GM23248 (cell line): ENCODE measurements at regions not wholly inside any gene's neighbourhood (a gene's known extent, or its start where the extent isn't known, plus 50 kb on each side); places are given as distances from the start of the nearest gene placed in this dataset.

Experiments used
- DNase-seq: peaks from one replicate; pipeline ENCODE4 v3.0.0-alpha.2; 2015
- H2AFZ ChIP-seq: fragments of 200-600 bp; sonication (generic); 2 replicates; pipeline ENCODE4 v1.6.1; 2016; ENCODE audit warnings: antibody characterized with exemption
- H3F3A ChIP-seq: fragments of 200-600 bp; sonication (generic); 2 replicates; pipeline ENCODE4 v1.6.1; 2016; ENCODE audit warnings: mild to moderate bottlenecking, antibody characterized with exemption, mixed run types; ENCODE audit not compliant: insufficient read depth
- H3K27ac ChIP-seq: fragments of 200-600 bp; sonication (generic); 2 replicates; pipeline ENCODE4 v1.5.1; 2016; ENCODE audit warnings: mild to moderate bottlenecking
- H3K27me3 ChIP-seq: fragments of 200-600 bp; sonication (generic); replicated peaks from 2 replicates; pipeline ENCODE4 v1.6.1; 2016; ENCODE audit warnings: mild to moderate bottlenecking; ENCODE audit not compliant: insufficient read depth
- H3K36me3 ChIP-seq: fragments of 200-600 bp; sonication (generic); 2 replicates; pipeline ENCODE4 v1.6.1; 2016; ENCODE audit warnings: low read depth, mild to moderate bottlenecking
- H3K4me1 ChIP-seq: fragments of 200-600 bp; sonication (generic); 2 replicates; pipeline ENCODE4 v1.6.1; 2016; ENCODE audit warnings: mild to moderate bottlenecking; ENCODE audit not compliant: insufficient read depth
- H3K4me2 ChIP-seq: fragments of 200-600 bp; sonication (generic); one replicate; pipeline ENCODE4 v1.6.1; 2016; ENCODE audit warnings: mild to moderate bottlenecking; ENCODE audit not compliant: unreplicated experiment
- H3K4me3 ChIP-seq: fragments of 200-600 bp; sonication (generic); 2 replicates; pipeline ENCODE4 v1.5.1; 2016; ENCODE audit warnings: mild to moderate bottlenecking
- H3K79me2 ChIP-seq: fragments of 200-600 bp; sonication (generic); 2 replicates; pipeline ENCODE4 v1.6.1; 2016; ENCODE audit warnings: mild to moderate bottlenecking; ENCODE audit not compliant: insufficient read depth
- H3K9ac ChIP-seq: fragments of 200-600 bp; sonication (generic); 2 replicates; pipeline ENCODE4 v1.6.1; 2016; ENCODE audit warnings: mild to moderate bottlenecking
- H3K9me2 ChIP-seq: fragments of 200-600 bp; sonication (generic); 2 replicates; pipeline ENCODE4 v1.6.1; 2016; ENCODE audit warnings: mixed run types, mild to moderate bottlenecking, moderate library complexity; ENCODE audit not compliant: insufficient read depth
- H3K9me3 ChIP-seq: fragments of 200-600 bp; sonication (generic); one replicate; pipeline ENCODE4 v1.6.1; 2017; ENCODE audit warnings: low read depth
- H4K20me1 ChIP-seq: fragments of 200-600 bp; sonication (generic); 2 replicates; pipeline ENCODE4 v1.6.0; 2016; ENCODE audit not compliant: insufficient read depth
- EZH2 ChIP-seq: fragments of 200-600 bp; sonication (generic); IDR thresholded peaks from 2 replicates; pipeline ENCODE4 v1.6.1; 2018; ENCODE audit warnings: antibody characterized with exemption, mild to moderate bottlenecking; ENCODE audit not compliant: insufficient read depth, poor library complexity, severe bottlenecking
- EZH2phosphoT487 ChIP-seq: fragments of 200-600 bp; sonication (generic); IDR thresholded peaks from 2 replicates; pipeline ENCODE4 v1.6.1; 2018; ENCODE audit warnings: antibody characterized with exemption, moderate library complexity, mild to moderate bottlenecking, low read depth; ENCODE audit not compliant: insufficient read depth
- WGBS, 2 experiments: methylation state at CpG; one replicate each; pipeline ENCODE4 v1.1.6; 2015 to 2017; ENCODE audit warnings: low lambda C conversion rate in 2 of 2, low coverage in 1 of 2; ENCODE audit errors: missing lambda C conversion rate in 2 of 2; 5-methylcytosine and 5-hydroxymethylcytosine counted together
- in situ Hi-C: fragments of 300-500 bp; cut with MboI; formaldehyde crosslinking; loops from 2 replicates; pipeline ENCODE4 v1.15.0; 2020

DNA sequence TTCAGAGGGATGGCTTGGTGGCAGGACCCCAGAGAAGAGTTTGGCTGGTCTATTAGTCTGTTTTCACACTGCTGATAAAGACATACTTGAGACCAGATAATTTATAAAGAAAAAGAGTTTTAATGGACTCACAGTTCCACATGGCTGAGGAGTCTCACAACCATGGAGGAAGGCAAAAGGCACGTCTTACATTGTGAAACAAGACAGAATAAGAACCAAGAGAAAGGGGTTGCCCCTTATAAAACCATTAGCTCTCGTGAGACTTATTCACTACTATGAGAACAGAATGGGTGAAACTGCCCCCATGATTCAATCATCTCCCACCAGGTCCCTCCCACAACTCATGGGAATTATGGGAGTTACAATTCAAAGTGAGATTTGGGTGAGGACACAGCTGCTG, 78.5 kb upstream of the SSTR1 start:
- no peaks in the 10 kb centered on the region for H3F3A ChIP-seq
- no peaks in the 10 kb centered on the region for H3K9me3 ChIP-seq
- H3K4me1 ChIP-seq = no peaks in the 10 kb centered on the region
- no peak overlapping the region for H3K9ac ChIP-seq
- H3K36me3 ChIP-seq = no peaks in the 10 kb centered on the region
- H3K27ac ChIP-seq = no peak overlapping the region
- TF ChIP-seq EZH2 = no peak
- TF ChIP-seq EZH2phosphoT487 = no peak
- no peak overlapping the region for H3K4me2 ChIP-seq
- H2AFZ ChIP-seq = no peak overlapping the region
- no peaks in the 10 kb centered on the region for H3K79me2 ChIP-seq
- no peak for DNase-seq
- H3K9me2 ChIP-seq = no peaks in the 10 kb centered on the region
- no peak overlapping the region for H3K4me3 ChIP-seq
- no peaks in the 10 kb centered on the region for H4K20me1 ChIP-seq
- in situ Hi-C loops = no loop called here
- no peaks in the 10 kb centered on the region for H3K27me3 ChIP-seq
- WGBS, 2 experiments = 44 to 70% methylated on average over 2 of the region's 2 CpGs

DNA sequence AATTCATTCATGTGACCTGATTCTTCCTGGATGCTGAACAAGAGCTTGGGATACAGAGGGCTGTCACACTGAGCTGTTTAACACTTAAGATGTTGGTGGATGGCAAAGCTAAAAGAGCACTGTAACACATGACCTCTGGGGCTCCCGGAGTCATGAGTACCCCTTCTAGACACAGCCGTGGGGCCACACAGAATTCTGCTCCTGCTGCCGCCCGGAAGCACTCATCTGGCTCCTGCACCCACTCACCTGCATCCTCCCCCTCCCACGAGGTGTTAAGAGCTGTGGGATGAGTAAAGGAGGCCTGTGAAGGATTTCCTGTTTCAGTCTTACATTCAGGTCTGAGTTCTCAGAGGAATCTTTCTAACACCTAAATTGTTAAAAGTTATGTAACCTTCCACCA, 78.0 kb upstream of the SSTR1 start:
- no peaks in the 10 kb centered on the region for H3K36me3 ChIP-seq

DNA sequence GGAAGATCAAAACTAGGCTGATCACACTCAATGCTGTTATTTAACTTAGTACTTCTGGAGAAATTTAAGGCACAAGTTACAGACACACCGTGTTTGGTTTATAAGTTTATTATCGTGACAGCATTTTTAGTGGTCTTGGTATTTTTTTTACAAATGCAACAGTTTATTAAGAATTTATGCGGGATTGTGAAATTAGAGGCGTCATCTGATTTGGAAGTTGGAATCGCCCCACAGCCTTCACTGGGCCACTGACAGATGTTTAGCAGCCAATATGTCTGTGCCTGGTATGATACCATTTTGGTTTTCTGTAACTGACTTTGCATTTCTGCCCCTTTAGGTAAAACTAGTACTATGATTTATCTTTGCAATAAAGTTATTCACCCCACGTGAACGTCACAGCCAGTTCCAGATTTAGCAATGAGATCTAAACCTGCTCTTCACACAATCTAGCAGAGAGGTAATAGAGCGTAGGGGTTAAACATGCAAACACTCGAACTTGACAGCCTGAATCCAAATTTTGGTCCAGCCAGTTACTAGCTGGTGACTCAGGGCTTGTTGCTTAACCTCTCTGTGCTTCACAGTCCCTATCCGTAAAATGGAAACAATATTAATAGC, 73.2 kb upstream of the SSTR1 start:
- no peak for TF ChIP-seq EZH2
- no peak for TF ChIP-seq EZH2phosphoT487
- Histone ChIP-seq H3K79me2 (no peaks in the 10 kb centered on the region), H3K4me2 (no peak overlapping the region), H3K9ac (no peak overlapping the region), H2AFZ (no peak overlapping the region), H3K9me2 (no peaks in the 10 kb centered on the region), H3K4me1 (peaks cover 23% of the 10 kb centered on the region), H3K4me3 (no peak overlapping the region), H4K20me1 (no peaks in the 10 kb centered on the region), H3K27me3 (no peaks in the 10 kb centered on the region), H3K9me3 (no peaks in the 10 kb centered on the region), H3K36me3 (no peaks in the 10 kb centered on the region), H3K27ac (no peak overlapping the region), H3F3A (peaks cover 9% of the 10 kb centered on the region; the same call in 1 of the 2 replicates)
- 61 to 63% methylated on average over 10 of the region's 10 CpGs for WGBS, 2 experiments
- DNase-seq = peak; percentile 7
- in situ Hi-C loops = no loop called here

More for the DNA sequence above, 78.0 kb upstream of the SSTR1 start:
- Histone ChIP-seq H3K27me3 (no peaks in the 10 kb centered on the region), H3F3A (no peaks in the 10 kb centered on the region), H3K9me2 (no peaks in the 10 kb centered on the region), H3K4me3 (no peak overlapping the region), H2AFZ (no peak overlapping the region), H3K27ac (no peak overlapping the region), H3K9me3 (no peaks in the 10 kb centered on the region), H3K4me2 (no peak overlapping the region), H3K79me2 (no peaks in the 10 kb centered on the region), H3K4me1 (no peaks in the 10 kb centered on the region), H3K9ac (no peak overlapping the region), H4K20me1 (no peaks in the 10 kb centered on the region)
- in situ Hi-C loops = no loop called here
- DNase-seq = no peak
- TF ChIP-seq EZH2phosphoT487 = no peak
- no peak for TF ChIP-seq EZH2
- 81 to 82% methylated on average over 4 to 5 of the region's 5 CpGs for WGBS, 2 experiments

DNA sequence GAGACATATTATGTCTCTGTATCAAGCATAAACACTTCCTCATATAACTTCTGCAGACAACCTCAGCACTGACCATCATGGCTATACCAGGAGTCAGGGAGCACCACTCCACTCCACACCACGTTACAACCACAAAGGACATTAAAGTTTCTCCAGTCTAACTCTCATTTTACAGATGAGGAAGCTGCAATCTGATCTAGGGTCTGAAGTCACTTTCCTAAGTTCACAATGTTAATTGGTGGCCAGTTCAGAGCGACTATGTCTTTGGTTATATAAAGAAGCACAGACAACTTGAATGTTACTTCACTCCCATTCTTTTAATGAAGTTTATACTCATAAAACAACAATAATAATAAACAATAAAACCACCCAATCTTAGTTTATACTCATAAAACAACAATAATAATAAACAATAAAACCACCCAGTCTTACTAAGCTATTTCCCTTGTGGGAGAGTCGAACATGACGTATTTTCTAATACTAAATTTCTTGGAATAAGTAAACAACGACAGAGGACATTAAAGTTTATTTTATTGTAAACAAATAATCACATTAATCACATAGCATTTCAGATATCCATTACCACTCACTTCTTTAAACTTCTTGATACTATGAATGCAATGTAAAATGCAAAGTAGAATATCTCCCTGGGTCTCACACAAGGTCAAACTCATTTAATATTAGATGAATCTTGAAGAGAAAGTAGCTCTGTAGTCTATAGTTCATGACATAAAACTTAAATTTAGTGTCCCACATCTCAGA, 72.4 kb upstream of the SSTR1 start:
- DNase-seq = no peak
- no peaks in the 10 kb centered on the region for H3K27me3 ChIP-seq
- H4K20me1 ChIP-seq = no peaks in the 10 kb centered on the region
- no peak overlapping the region for H3K4me2 ChIP-seq
- peaks cover 23% of the 10 kb centered on the region for H3K4me1 ChIP-seq
- in situ Hi-C loops = no loop called here
- no peaks in the 10 kb centered on the region for H3K79me2 ChIP-seq
- no peak for TF ChIP-seq EZH2
- TF ChIP-seq EZH2phosphoT487 = no peak
- H3K9me3 ChIP-seq = no peaks in the 10 kb centered on the region
- no peak overlapping the region for H3K9ac ChIP-seq
- H2AFZ ChIP-seq = no peak overlapping the region
- H3K9me2 ChIP-seq = no peaks in the 10 kb centered on the region
- H3K36me3 ChIP-seq = no peaks in the 10 kb centered on the region
- H3F3A ChIP-seq = peaks cover 9% of the 10 kb centered on the region; the same call in 1 of the 2 replicates
- H3K4me3 ChIP-seq = no peak overlapping the region
- 94% methylated on average over 5 of the region's 5 CpGs for WGBS, 2 experiments
- H3K27ac ChIP-seq = no peak overlapping the region
